ENCODE measurements at regions not wholly inside any gene's neighbourhood (a gene's known extent, or its start where the extent isn't known, plus 50 kb on each side); places are given as distances from the start of the nearest gene placed in this dataset.

DNA sequence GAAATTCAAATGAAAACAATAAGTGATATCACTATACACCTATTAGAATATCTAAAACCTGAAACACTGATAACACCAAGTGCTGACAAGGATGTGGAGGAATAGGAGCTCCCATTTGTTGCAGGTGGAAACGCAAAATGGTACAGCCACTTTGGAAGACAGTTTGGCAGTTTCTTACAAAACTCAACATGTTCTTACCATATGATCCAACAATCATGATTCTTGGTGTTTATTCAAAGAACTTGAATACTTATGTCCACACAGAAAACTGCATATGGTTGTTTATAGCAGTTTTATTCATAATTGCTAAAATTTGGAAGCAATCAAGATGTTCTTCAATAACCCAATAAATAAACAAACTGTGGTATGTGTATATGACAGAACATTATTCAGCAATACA lies 107.9 kb downstream of the FHDC1 start:
- DNase-seq (ENCODE audit: low read depth), result no peak
- Histone ChIP-seq H3K4me3 (ENCODE audit: low read depth, low read length) (no peak overlapping the region), H3K27me3 (ENCODE audit: control insufficient read depth, insufficient read depth, low read length) (peaks cover 2% of the 10 kb centered on the region), H3K36me3 (ENCODE audit: control insufficient read depth, insufficient read depth, low read length) (no peaks in the 10 kb centered on the region)
- TF ChIP-seq, protein P1, sequence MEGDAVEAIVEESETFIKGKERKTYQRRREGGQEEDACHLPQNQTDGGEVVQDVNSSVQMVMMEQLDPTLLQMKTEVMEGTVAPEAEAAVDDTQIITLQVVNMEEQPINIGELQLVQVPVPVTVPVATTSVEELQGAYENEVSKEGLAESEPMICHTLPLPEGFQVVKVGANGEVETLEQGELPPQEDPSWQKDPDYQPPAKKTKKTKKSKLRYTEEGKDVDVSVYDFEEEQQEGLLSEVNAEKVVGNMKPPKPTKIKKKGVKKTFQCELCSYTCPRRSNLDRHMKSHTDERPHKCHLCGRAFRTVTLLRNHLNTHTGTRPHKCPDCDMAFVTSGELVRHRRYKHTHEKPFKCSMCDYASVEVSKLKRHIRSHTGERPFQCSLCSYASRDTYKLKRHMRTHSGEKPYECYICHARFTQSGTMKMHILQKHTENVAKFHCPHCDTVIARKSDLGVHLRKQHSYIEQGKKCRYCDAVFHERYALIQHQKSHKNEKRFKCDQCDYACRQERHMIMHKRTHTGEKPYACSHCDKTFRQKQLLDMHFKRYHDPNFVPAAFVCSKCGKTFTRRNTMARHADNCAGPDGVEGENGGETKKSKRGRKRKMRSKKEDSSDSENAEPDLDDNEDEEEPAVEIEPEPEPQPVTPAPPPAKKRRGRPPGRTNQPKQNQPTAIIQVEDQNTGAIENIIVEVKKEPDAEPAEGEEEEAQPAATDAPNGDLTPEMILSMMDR (IDR thresholded peaks at IDR 0.05; ENCODE audit: insufficient read depth, low read depth, low read length), result no peak
- POLR2A ChIA-PET, result no interaction called here
- CTCF ChIA-PET, result interaction anchor here (1.9 kb wide), 1 partner anchor 13 kb away, joined by 6 read pairs; no protein-coding TSS in a partner anchor

DNA sequence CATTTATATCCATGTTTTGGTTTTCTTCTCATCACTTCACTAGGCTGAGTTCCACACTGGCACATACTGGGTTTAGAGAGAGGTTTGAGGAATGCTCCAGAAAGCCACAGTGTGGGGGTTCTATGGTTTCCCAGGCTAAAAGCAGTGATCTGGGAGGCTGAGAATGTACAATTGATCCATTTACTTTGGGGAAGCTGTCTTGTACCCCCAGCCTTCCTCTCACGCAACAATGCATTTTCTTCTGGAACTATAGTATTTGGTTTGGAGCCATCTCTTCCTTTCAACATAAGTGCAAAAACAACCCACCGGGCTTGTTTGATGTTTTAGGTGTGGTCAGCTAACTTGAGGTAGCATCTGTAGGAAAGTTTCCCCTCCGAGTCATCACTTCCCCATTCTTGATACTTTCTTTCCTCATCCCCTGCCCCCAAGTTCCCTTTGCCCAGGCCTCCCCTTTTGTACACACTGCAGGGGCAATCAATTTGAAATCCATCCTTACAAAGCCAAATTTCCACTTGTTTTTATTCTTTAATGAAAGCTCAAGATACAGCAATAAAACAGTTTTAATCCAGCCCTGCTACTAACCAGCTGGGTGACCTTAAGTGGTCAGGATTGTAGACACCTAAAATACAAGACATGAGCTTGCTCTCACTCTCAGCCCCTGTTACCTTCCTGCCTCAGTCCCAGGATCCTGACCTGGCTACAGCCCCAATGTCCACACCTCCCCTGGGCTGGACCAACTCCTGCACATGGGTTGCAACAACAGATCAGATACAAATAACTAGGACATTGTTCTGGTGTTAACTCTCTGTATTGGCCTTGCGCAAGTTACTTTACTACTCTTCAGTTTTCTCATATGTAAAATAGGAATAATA lies 109.2 kb downstream of the FHDC1 start:
- H3K27me3 ChIP-seq (ENCODE audit: control insufficient read depth, insufficient read depth, low read length), result peaks cover 1% of the 10 kb centered on the region; the same call in 1 of the 2 replicates
- DNase-seq (ENCODE audit: low read depth), result no peak
- TF ChIP-seq, protein P1 (IDR thresholded peaks at IDR 0.05; ENCODE audit: insufficient read depth, low read depth, low read length), result no peak
- POLR2A ChIA-PET, result no interaction called here
- no peak overlapping the region for H3K4me3 ChIP-seq (ENCODE audit: low read depth, low read length)
- CTCF ChIA-PET, result interaction anchor here (0.6 to 1.0 kb wide), 3 partner anchors 32 to 199 kb away, joined by 3 read pairs; no protein-coding TSS in a partner anchor
- H3K36me3 ChIP-seq (ENCODE audit: control insufficient read depth, insufficient read depth, low read length), result no peaks in the 10 kb centered on the region

DNA sequence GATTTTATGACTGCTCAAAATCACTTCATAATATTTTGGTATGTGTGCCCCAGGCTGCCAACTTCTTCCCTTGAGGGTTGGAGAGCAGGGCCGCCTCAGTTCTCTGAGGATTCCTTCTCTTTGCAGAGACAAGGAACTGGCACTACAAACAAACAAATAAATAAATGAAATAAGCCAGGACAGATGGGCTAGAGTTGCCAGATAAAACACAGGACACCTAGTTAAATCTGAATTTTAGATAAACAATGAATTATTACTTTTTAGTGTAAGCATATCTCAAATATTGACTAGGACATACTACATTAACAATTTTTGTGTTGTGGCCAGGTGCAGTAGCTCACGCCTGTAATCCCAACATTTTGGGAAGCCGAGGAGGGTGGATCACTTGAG lies 122.5 kb downstream of the FHDC1 start:
- ChIA-PET CTCF (no interaction called here), POLR2A (no interaction called here)
- no peak for DNase-seq (ENCODE audit: low read depth)
- peaks cover 20% of the 10 kb centered on the region for H3K27me3 ChIP-seq (ENCODE audit: control insufficient read depth, insufficient read depth, low read length)
- no peaks in the 10 kb centered on the region for H3K36me3 ChIP-seq (ENCODE audit: control insufficient read depth, insufficient read depth, low read length)
- H3K4me3 ChIP-seq (ENCODE audit: low read depth, low read length), result no peak overlapping the region
- TF ChIP-seq, protein P1 (IDR thresholded peaks at IDR 0.05; ENCODE audit: insufficient read depth, low read depth, low read length), result no peak

DNA sequence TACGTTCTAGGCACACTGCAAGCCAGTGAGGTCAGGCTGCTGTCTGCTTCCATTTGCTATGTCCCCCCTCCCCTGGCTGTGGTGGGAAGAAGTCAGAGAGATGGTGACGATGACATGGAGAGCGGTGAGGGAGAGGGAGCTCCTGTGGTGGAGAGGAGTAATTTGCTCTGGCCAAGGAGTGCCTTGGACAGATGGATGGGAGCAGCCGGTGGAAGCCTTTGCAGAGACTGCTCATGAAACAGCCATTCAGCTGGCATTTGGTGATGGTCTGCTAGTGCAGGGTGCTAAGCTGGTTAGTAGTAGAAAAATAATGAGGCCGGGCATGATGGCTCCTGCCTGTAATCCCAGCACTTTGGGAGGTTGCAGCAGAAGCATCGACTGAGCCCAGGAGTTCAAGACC lies 124.1 kb downstream of the FHDC1 start:
- ChIA-PET CTCF (interaction anchor here (2.4 kb wide), 1 partner anchor 22 kb away, joined by 8 read pairs; no protein-coding TSS in a partner anchor), POLR2A (no interaction called here)
- Histone ChIP-seq H3K4me3 (ENCODE audit: low read depth, low read length) (no peak overlapping the region), H3K36me3 (ENCODE audit: control insufficient read depth, insufficient read depth, low read length) (no peaks in the 10 kb centered on the region), H3K27me3 (ENCODE audit: control insufficient read depth, insufficient read depth, low read length) (peaks cover 18% of the 10 kb centered on the region)
- DNase-seq (ENCODE audit: low read depth), result no peak
- TF ChIP-seq, protein P1 (IDR thresholded peaks at IDR 0.05; ENCODE audit: insufficient read depth, low read depth, low read length), result no peak

GRCh38 chr4:153061971-153062370 lies 125.8 kb downstream of the FHDC1 start:
- Histone ChIP-seq H3K36me3 (ENCODE audit: control insufficient read depth, insufficient read depth, low read length) (no peaks in the 10 kb centered on the region), H3K4me3 (ENCODE audit: low read depth, low read length) (no peak overlapping the region), H3K27me3 (ENCODE audit: control insufficient read depth, insufficient read depth, low read length) (peaks cover 11% of the 10 kb centered on the region)
- TF ChIP-seq, protein P1 (IDR thresholded peaks at IDR 0.05; ENCODE audit: insufficient read depth, low read depth, low read length), result no peak
- CTCF ChIA-PET, result interaction anchor here (2.4 kb wide), 1 partner anchor 21 kb away, joined by 8 read pairs; no protein-coding TSS in a partner anchor
- no peak for DNase-seq (ENCODE audit: low read depth)
- POLR2A ChIA-PET, result no interaction called here

Data from BJ (cell line).